Glutamatergic neuron (in vitro differentiated cells): ENCODE measurements at regions not wholly inside any gene's neighbourhood (a gene's known extent, or its start where the extent isn't known, plus 50 kb on each side); places are given as distances from the start of the nearest gene placed in this dataset.
A peak's percentile ranks its signal among the peaks of the same experiment; 100 is the strongest.

Source experiments
- DNase-seq: peaks from one replicate; pipeline ENCODE4 v3.0.0; 2022
- H3K27ac Mint-ChIP-seq: one replicate; pipeline ENCODE4 v1.8.0; 2020; ENCODE audit warnings: mild to moderate bottlenecking, mixed read lengths, inconsistent platforms; ENCODE audit not compliant: unreplicated experiment
- H3K27me3 Mint-ChIP-seq: one replicate; pipeline ENCODE4 v1.8.0; 2020; ENCODE audit warnings: mild to moderate bottlenecking, moderate library complexity, mixed read lengths, inconsistent platforms; ENCODE audit not compliant: unreplicated experiment
- H3K36me3 Mint-ChIP-seq: one replicate; pipeline ENCODE4 v1.8.0; 2020; ENCODE audit warnings: mild to moderate bottlenecking, mixed read lengths, inconsistent platforms; ENCODE audit not compliant: unreplicated experiment
- H3K4me1 Mint-ChIP-seq: one replicate; pipeline ENCODE4 v1.8.0; 2020; ENCODE audit warnings: mild to moderate bottlenecking, low read depth, mixed read lengths, inconsistent platforms; ENCODE audit not compliant: unreplicated experiment
- H3K4me3 Mint-ChIP-seq: one replicate; pipeline ENCODE4 v1.8.0; 2020; ENCODE audit warnings: mild to moderate bottlenecking, mixed read lengths, inconsistent platforms; ENCODE audit not compliant: unreplicated experiment
- H3K9me3 Mint-ChIP-seq: one replicate; pipeline ENCODE4 v1.8.0; 2020; ENCODE audit warnings: mild to moderate bottlenecking, moderate library complexity, mixed read lengths, inconsistent platforms; ENCODE audit not compliant: unreplicated experiment
- TF ChIP-seq, protein P1 (sequence below): fragments of 200-600 bp; sonication (generic); IDR thresholded peaks from one replicate; pipeline ENCODE4 v1.5.0; 2021; ENCODE audit not compliant: partially characterized antibody, unreplicated experiment

DNA sequence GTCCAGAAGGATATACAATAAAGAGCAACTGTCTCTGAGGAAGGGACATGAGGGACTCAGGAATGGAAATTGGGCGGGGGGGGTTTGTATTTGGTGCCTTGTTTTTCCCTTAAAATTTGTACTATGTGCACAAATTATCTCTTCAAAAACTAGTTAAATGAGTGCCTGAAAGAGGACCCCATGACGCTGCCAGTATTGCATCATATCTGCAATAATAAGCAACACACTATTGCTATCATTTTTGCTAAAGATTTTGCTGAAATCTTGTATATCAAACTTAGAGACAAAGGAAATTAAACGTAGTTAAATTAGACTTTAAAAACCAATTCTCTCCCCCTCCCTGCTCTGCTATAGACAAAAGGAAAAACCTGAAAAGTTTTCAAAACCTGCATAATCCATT is 89.7 kb upstream of the SLC30A5 start:
- Mint-ChIP-seq H3K36me3 (no peaks in the 10 kb centered on the region), H3K27ac (no peak overlapping the region), H3K9me3 (no peaks in the 10 kb centered on the region), H3K4me1 (no peaks in the 10 kb centered on the region), H3K4me3 (no peak overlapping the region), H3K27me3 (no peaks in the 10 kb centered on the region)
- DNase-seq: no peak
- TF ChIP-seq, protein P1, sequence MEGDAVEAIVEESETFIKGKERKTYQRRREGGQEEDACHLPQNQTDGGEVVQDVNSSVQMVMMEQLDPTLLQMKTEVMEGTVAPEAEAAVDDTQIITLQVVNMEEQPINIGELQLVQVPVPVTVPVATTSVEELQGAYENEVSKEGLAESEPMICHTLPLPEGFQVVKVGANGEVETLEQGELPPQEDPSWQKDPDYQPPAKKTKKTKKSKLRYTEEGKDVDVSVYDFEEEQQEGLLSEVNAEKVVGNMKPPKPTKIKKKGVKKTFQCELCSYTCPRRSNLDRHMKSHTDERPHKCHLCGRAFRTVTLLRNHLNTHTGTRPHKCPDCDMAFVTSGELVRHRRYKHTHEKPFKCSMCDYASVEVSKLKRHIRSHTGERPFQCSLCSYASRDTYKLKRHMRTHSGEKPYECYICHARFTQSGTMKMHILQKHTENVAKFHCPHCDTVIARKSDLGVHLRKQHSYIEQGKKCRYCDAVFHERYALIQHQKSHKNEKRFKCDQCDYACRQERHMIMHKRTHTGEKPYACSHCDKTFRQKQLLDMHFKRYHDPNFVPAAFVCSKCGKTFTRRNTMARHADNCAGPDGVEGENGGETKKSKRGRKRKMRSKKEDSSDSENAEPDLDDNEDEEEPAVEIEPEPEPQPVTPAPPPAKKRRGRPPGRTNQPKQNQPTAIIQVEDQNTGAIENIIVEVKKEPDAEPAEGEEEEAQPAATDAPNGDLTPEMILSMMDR: no peak

DNA sequence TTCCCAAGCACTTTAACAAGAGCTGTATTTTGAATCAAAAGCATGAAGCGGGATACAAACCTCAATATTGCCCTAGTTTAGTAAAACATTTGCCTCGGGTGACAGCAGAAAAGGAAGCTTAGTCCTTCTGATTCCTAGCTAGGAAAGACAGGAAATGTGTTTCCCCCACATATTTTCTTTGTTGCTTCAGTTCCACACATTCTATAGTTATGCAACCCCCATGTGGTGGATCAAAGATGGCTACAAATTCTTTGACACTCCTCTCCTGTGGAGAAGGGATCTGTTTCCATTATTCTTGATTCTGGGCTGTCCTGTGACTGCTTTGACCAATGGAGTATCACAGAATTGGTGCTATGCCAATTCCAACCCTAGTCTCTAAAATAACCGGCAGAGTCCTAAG is 89.1 kb upstream of the SLC30A5 start:
- H3K9me3 Mint-ChIP-seq: no peaks in the 10 kb centered on the region
- no peaks in the 10 kb centered on the region for H3K27me3 Mint-ChIP-seq
- no peak for DNase-seq
- H3K4me1 Mint-ChIP-seq: no peaks in the 10 kb centered on the region
- no peaks in the 10 kb centered on the region for H3K36me3 Mint-ChIP-seq
- no peak overlapping the region for H3K4me3 Mint-ChIP-seq
- TF ChIP-seq, protein P1: no peak
- no peak overlapping the region for H3K27ac Mint-ChIP-seq

DNA sequence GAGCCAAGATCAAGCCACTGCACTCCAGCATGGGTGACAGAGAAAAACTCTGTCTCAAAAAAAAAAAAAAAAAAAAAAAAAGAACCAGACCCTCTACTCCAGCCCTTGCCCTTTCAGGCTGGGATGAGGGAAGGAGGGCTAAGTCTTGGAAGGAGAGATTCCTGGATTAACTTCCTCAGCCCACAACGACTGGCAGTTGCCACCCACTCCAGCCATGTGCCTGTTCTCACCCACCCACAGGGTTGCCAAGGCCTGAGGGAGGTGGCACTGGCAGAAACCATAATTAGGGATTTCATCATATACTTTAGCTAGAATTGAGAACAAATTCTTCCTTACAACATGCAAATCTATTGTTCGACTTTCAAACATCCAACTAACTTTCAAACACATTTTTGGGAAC is 87.8 kb upstream of the SLC30A5 start:
- DNase-seq: no peak
- no peaks in the 10 kb centered on the region for H3K36me3 Mint-ChIP-seq
- H3K27me3 Mint-ChIP-seq: no peaks in the 10 kb centered on the region
- H3K4me1 Mint-ChIP-seq: no peaks in the 10 kb centered on the region
- no peak overlapping the region for H3K4me3 Mint-ChIP-seq
- TF ChIP-seq, protein P1: no peak
- peaks cover 2% of the 10 kb centered on the region for H3K9me3 Mint-ChIP-seq
- H3K27ac Mint-ChIP-seq: no peak overlapping the region

DNA sequence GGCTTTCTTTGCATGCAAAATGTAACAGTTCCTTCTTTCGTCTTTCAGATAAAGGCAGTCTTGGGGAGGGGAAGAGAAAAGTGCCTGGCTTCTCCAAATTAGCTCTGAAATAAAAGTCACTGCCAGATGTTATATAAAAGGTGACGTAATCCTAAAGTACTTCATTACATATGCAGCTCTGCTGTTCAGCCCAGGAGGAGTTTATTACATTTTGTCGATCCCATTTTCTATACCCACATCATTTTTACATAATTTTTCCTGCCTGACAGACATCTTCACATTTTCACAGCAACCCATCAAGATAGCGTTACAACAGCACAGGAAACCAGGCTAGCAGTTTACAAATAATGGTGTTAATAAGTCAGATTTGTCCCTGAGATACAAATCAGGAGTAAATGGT is 86.7 kb upstream of the SLC30A5 start:
- Mint-ChIP-seq H3K27ac (no peak overlapping the region), H3K9me3 (peaks cover 2% of the 10 kb centered on the region), H3K27me3 (no peaks in the 10 kb centered on the region), H3K4me1 (no peaks in the 10 kb centered on the region), H3K4me3 (no peak overlapping the region), H3K36me3 (no peaks in the 10 kb centered on the region)
- TF ChIP-seq, protein P1: no peak
- DNase-seq: no peak

DNA sequence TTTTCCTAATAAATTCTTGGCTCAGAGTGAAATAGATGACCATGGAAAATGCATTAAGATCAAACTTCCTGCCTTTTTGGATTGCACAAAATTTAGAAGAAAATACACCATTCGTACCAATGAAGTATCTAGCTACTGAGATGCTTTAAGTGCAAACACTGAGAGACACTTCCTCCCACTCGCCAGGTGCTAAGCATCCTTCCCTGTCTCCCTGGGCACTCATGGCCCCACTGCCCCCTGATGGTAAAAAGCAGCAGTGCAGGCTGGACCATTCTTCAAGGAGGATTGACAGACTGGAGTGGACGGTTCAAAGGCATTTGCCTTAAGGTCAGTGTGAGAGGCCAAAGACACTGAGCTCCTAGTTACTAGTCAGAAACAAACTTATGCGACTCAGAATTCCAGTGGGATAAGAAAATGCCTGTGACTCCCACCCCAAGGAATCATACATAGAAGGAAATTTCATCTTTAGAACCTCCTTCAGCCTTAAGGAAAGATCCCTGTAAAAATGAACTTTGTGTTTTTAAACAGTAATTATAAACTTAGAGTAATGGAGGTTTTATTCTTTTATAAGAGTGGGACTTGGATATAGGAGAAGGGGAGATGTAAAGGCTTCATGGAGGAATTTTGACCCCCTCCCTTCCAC is 86.0 kb upstream of the SLC30A5 start:
- TF ChIP-seq, protein P1: peak; percentile 87
- peak; percentile 91 for DNase-seq
- Mint-ChIP-seq H3K27me3 (no peaks in the 10 kb centered on the region), H3K27ac (no peak overlapping the region), H3K9me3 (peaks cover 2% of the 10 kb centered on the region), H3K4me3 (no peak overlapping the region), H3K36me3 (no peaks in the 10 kb centered on the region), H3K4me1 (no peaks in the 10 kb centered on the region)
